PC-3 (cell line): ENCODE measurements at regions not wholly inside any gene's neighbourhood (a gene's known extent, or its start where the extent isn't known, plus 50 kb on each side); places are given as distances from the start of the nearest gene placed in this dataset.

Source experiments
- CTCF ChIP-seq: fragments of 300-600 bp; sonication (generic); conservative IDR thresholded peaks from 2 replicates; pipeline ENCODE4 v1.5.1; 2017; ENCODE audit warnings: antibody characterized with exemption, low read depth, mild to moderate bottlenecking, low read length
- EZH2 ChIP-seq: fragments of 300-600 bp; sonication (generic); IDR thresholded peaks from one replicate; pipeline ENCODE4 v1.6.1; 2017; ENCODE audit warnings: antibody characterized with exemption, mild to moderate bottlenecking, low read length; ENCODE audit not compliant: unreplicated experiment
- EZH2phosphoT487 ChIP-seq: fragments of 300-600 bp; sonication (generic); IDR thresholded peaks from 2 replicates; pipeline ENCODE4 v1.6.1; 2018; ENCODE audit warnings: mild to moderate bottlenecking, antibody characterized with exemption, low read length, borderline replicate concordance

- TF ChIP-seq CTCF (no peak), EZH2 (no peak), EZH2phosphoT487 (no peak)
Measured at GRCh38 chrX:23524467-23524866, 142.8 kb upstream of the PRDX4 start.
